GM18909 (cell line): ENCODE measurements at regions not wholly inside any gene's neighbourhood (a gene's known extent, or its start where the extent isn't known, plus 50 kb on each side); places are given as distances from the start of the nearest gene placed in this dataset.
"Not testable (repeated sequence)": the region's sequence is repeated elsewhere in the genome, so short reads cannot be mapped to it uniquely, and the experiment has no call there.

Experiments used
- ATAC-seq: cut with Tn5 transposase; IDR thresholded peaks from one replicate; pipeline ENCODE4 v1.9.1; 2021; ENCODE audit warnings: mild to moderate bottlenecking; ENCODE audit not compliant: unreplicated experiment, poor library complexity

GRCh38 chr6:134680433-134680832, 269.5 kb downstream of the ALDH8A1 start:
- no peak for ATAC-seq

- ATAC-seq, result no peak
These were observed 269.9 kb downstream of the ALDH8A1 start for GRCh38 chr6:134680021-134680420.

GRCh38 chr6:134678436-134678889, 271.4 kb downstream of the ALDH8A1 start:
- no peak for ATAC-seq

- no peak for ATAC-seq
These were observed 273.3 kb downstream of the ALDH8A1 start for GRCh38 chr6:134676307-134677281.

DNA sequence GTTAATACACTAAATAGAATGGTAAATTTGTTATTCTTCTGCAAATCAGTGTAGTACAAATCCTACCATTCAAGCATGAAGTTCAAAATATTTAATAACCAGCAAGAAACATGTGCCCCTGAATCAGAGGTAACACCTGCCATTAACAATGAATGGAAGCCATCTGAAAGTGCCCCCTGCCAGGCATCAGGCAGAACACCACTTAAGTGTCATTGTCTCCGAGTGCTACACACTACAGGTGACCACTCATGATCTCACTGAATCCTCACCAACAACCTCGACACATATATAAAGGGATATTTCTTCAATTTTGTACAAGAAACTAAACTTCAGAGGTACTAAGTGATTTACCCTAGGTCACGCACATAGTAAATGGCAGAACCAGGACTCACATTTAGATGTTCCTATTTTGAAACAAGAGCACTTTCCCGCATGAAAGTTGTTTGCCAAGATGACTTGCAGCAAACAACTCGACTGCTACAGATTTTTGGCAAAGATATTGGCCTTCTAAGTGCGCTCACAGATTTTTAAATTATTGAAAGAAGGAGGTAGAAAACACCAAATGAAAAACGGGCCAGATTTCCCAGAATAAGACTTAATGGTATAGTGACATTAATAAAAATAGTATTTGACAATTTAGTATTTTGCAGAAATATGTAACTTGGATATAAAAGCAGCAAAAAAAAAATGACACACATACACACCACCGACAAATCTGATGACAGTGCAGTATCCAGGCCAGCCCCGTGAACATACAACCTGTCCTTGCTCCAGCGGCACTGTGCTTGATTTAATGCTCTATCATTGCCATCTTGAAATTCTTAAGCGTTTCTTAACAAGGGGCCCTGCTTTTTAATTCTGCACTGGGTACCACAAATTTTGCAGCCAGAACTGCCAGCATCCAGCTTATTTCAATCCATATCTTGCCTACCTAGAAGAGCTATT, 274.5 kb downstream of the ALDH8A1 start:
- no peak for ATAC-seq

GRCh38 chr6:134674562-134674961, 275.3 kb downstream of the ALDH8A1 start:
- ATAC-seq, result no peak

- ATAC-seq, result no peak
These were observed 280.4 kb downstream of the ALDH8A1 start for GRCh38 chr6:134669485-134669884.

GRCh38 chr6:134667111-134667510, 282.8 kb downstream of the ALDH8A1 start:
- no peak for ATAC-seq

GRCh38 chr6:134666125-134666524, 283.8 kb downstream of the ALDH8A1 start:
- no peak for ATAC-seq

- ATAC-seq, result no peak
These were observed 284.7 kb downstream of the ALDH8A1 start for GRCh38 chr6:134665029-134665723.

DNA sequence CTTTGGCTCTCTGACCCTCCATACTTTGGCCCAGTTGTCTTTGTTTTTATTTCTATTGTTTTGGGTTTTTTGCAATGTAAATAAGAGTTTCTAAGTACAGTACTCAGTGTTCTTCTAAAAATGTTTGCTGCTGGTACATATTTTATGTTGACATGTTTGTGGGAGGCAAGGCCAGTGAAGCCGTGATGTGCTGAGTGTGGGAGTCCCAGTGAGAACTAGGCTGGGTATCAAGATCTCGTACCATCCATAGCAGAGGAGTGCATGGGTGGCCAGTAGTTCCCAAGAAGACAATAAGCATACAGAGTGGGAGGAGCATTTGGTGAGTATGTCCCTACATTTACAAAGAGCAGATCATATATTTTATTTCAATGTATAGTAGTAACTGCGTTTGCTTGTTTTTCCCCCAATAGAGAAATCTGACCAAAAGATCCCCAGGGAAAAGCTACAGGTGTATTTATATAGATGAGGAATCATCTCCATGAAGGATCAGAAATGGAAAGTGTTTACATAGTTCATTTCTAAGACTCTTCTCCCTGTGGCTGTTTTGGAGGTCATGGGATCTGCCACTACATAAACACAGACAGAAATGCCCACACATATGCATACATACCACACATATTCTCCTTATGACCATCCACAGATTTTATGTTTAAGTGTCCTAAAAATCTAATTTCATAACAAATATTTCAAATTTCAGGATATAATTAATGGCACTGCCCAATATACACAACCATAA, 285.9 kb downstream of the ALDH8A1 start:
- ATAC-seq, result no peak

- ATAC-seq, result no peak
These were observed 286.5 kb downstream of the ALDH8A1 start for GRCh38 chr6:134663356-134663755.

DNA sequence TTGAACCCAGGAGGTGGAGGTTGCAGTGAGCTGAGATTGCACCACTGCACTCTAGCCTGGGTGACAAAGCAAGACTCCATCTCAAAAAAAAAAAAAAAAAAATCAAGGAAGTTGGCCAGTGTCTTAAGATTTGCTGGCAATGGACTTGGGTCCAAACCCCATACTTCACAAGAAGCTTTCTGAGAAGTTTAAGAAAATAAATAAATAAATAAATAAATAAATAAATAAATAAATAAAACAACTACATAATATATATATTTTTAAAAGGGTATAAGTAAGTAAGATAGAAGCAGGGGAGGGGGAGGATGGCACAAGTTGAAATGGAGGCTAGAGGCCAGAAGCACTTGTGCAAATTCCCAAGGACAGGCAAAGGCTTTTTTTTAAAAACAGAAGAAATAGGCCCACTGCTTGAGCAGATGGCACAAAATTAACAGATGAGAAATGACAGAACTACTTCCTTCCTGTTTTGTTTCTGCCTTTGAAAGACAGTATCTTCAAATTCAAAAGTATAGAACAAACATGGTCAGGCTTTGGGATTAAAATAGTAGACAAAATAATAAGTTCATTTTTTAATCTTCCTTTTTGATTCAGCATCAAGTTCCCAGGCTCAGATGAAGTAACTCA, 287.7 kb downstream of the ALDH8A1 start:
- ATAC-seq, result no peak

- ATAC-seq, result not testable (repeated sequence)
These were observed 290.0 kb downstream of the ALDH8A1 start for GRCh38 chr6:134659885-134660284.

GRCh38 chr6:134658596-134658995, 291.3 kb downstream of the ALDH8A1 start:
- ATAC-seq, result no peak

- ATAC-seq, result no peak
These were observed 292.0 kb downstream of the ALDH8A1 start for GRCh38 chr6:134657751-134658527.

GRCh38 chr6:134657343-134657742, 292.6 kb downstream of the ALDH8A1 start:
- no peak for ATAC-seq

- ATAC-seq, result no peak
These were observed 295.1 kb downstream of the ALDH8A1 start for GRCh38 chr6:134654751-134655150.
